Liver (tissue), 8 donors: ENCODE measurements at regions not wholly inside any gene's neighbourhood (a gene's known extent, or its start where the extent isn't known, plus 50 kb on each side); places are given as distances from the start of the nearest gene placed in this dataset.

Experiments
- DNase-seq: peaks from one replicate; pipeline ENCODE4 v3.0.0-alpha.2; 2017; ENCODE audit warnings: low spot score
- H3K27ac ChIP-seq, 2 donors: one replicate each; pipeline ENCODE4 v1.7.0; 2013; ENCODE audit warnings: inconsistent platforms in 2 of 2, low read length in 2 of 2, control low read depth in 1 of 2, low read depth in 1 of 2, mild to moderate bottlenecking in 1 of 2
- H3K27me3 ChIP-seq, 4 donors: one replicate each; pipeline versions ENCODE4 v1.6.1 to v1.7.0; 2013; ENCODE audit warnings: low read length in 3 of 4, inconsistent platforms in 1 of 4, mild to moderate bottlenecking in 1 of 4, moderate library complexity in 1 of 4; ENCODE audit not compliant: control insufficient read depth in 4 of 4, insufficient read depth in 4 of 4
- H3K36me3 ChIP-seq, 4 donors: one replicate each; pipeline versions ENCODE4 v1.6.1 to v1.7.0; 2013; ENCODE audit warnings: low read length in 3 of 4, mild to moderate bottlenecking in 3 of 4, low read depth in 1 of 4, moderate library complexity in 1 of 4; ENCODE audit not compliant: control insufficient read depth in 4 of 4, insufficient read depth in 3 of 4
- H3K4me1 ChIP-seq, 4 donors: one replicate each; pipeline versions ENCODE4 v1.6.1 to v1.7.0; 2013; ENCODE audit warnings: low read length in 3 of 4, mild to moderate bottlenecking in 3 of 4, moderate library complexity in 1 of 4; ENCODE audit not compliant: control insufficient read depth in 4 of 4, insufficient read depth in 4 of 4
- H3K4me3 ChIP-seq, 3 donors: one replicate each; pipeline versions ENCODE4 v1.6.1 to v1.7.0; 2013; ENCODE audit warnings: low read length in 3 of 3, control low read depth in 1 of 3, low read depth in 1 of 3, mild to moderate bottlenecking in 1 of 3
- H3K9ac ChIP-seq, 2 donors: one replicate each; pipeline ENCODE4 v1.7.0; 2013; ENCODE audit warnings: low read length in 2 of 2, mild to moderate bottlenecking in 2 of 2, moderate library complexity in 2 of 2, control low read depth in 1 of 2, low read depth in 1 of 2
- H3K9me3 ChIP-seq, 4 donors: one replicate each; pipeline versions ENCODE4 v1.6.1 to v1.7.0; 2013; ENCODE audit warnings: low read length in 3 of 4; ENCODE audit not compliant: control insufficient read depth in 4 of 4
- ATF3 ChIP-seq: IDR thresholded peaks from 2 replicates; pipeline ENCODE4 v1.6.1; 2016; ENCODE audit warnings: antibody characterized with exemption
- CTCF ChIP-seq: fragments of 150-350 bp; IDR thresholded peaks from 2 replicates; pipeline ENCODE4 v1.5.1; 2017; ENCODE audit warnings: improper control_type of control experiment, low read depth, low read length; ENCODE audit not compliant: missing input control
- HNF4A ChIP-seq, 2 donors: conservative IDR thresholded peaks; 2 replicates each; pipeline ENCODE4 v1.6.1; 2016; ENCODE audit warnings: antibody characterized with exemption in 2 of 2, mild to moderate bottlenecking in 2 of 2
- HNF4G ChIP-seq: IDR thresholded peaks from 2 replicates; pipeline ENCODE4 v1.6.1; 2016; ENCODE audit warnings: antibody characterized with exemption
- JUND ChIP-seq, 2 donors: IDR thresholded peaks; 2 replicates each; pipeline ENCODE4 v1.6.1; 2016; ENCODE audit warnings: antibody characterized with exemption in 2 of 2
- MAX ChIP-seq: IDR thresholded peaks from 2 replicates; pipeline ENCODE4 v1.6.1; 2016; ENCODE audit warnings: antibody characterized with exemption
- RAD21 ChIP-seq, 2 donors: IDR thresholded peaks; 2 replicates each; pipeline ENCODE4 v1.6.1; 2016; ENCODE audit warnings: antibody characterized with exemption in 2 of 2, mild to moderate bottlenecking in 2 of 2
- REST ChIP-seq: IDR thresholded peaks from 2 replicates; pipeline ENCODE4 v1.6.1; 2016; ENCODE audit warnings: antibody characterized with exemption, mild to moderate bottlenecking
- RXRA ChIP-seq, 2 donors: IDR thresholded peaks; 2 replicates each; pipeline ENCODE4 v1.6.1; 2017 to 2018; ENCODE audit warnings: antibody characterized with exemption in 2 of 2, mild to moderate bottlenecking in 1 of 2
- SP1 ChIP-seq: IDR thresholded peaks from 2 replicates; pipeline ENCODE4 v1.6.1; 2018; ENCODE audit warnings: antibody characterized with exemption, mild to moderate bottlenecking
- TAF1 ChIP-seq: conservative IDR thresholded peaks from 2 replicates; pipeline ENCODE4 v1.6.1; 2016; ENCODE audit warnings: antibody characterized with exemption, mild to moderate bottlenecking
- ZBTB33 ChIP-seq: IDR thresholded peaks from 2 replicates; pipeline ENCODE4 v1.6.1; 2016; ENCODE audit warnings: antibody characterized with exemption
- WGBS: extraction: QIAGEN DNeasy Blood & Tissue Kit; methylation state at CpG from one replicate; pipeline ENCODE4 v1.1.7; 2013; 5-methylcytosine and 5-hydroxymethylcytosine counted together
- donor health status: healthy.
- donor health status: healthy.
- donor health status: healthy.
- donor health status: healthy.
- donor health status: healthy.

- no peak for DNase-seq
- no peaks in the 10 kb centered on the region for H3K27me3 ChIP-seq
Measured at GRCh38 chr7:142422621-142423020, 164.8 kb upstream of the PRSS58 start.

More at GRCh38 chr7:142422621-142423020, 164.8 kb upstream of the PRSS58 start:
- Histone ChIP-seq H3K4me1 (no peaks in the 10 kb centered on the region), H3K9ac (no peak overlapping the region), H3K36me3 (no peaks in the 10 kb centered on the region), H3K27ac (no peak overlapping the region), H3K4me3 (no peak overlapping the region), H3K9me3 (no peaks in the 10 kb centered on the region)
- WGBS = 73% methylated on average over 4 of the region's 4 CpGs
- no peak for TF ChIP-seq RXRA (IDR thresholded peaks at IDR 0.05)
- no peak for TF ChIP-seq TAF1
- no peak for TF ChIP-seq CTCF
- no peak for TF ChIP-seq HNF4G
- no peak for TF ChIP-seq MAX
- TF ChIP-seq SP1 = no peak
- no peak for TF ChIP-seq ATF3
- no peak for TF ChIP-seq REST
- no peak for TF ChIP-seq HNF4A (conservative IDR thresholded peaks at IDR 0.05)
- TF ChIP-seq JUND (IDR thresholded peaks at IDR 0.05) = no peak
- no peak for TF ChIP-seq ZBTB33
- TF ChIP-seq RAD21 (IDR thresholded peaks at IDR 0.05) = no peak
